ENCODE measurements at regions not wholly inside any gene's neighbourhood (a gene's known extent, or its start where the extent isn't known, plus 50 kb on each side); places are given as distances from the start of the nearest gene placed in this dataset.

DNA sequence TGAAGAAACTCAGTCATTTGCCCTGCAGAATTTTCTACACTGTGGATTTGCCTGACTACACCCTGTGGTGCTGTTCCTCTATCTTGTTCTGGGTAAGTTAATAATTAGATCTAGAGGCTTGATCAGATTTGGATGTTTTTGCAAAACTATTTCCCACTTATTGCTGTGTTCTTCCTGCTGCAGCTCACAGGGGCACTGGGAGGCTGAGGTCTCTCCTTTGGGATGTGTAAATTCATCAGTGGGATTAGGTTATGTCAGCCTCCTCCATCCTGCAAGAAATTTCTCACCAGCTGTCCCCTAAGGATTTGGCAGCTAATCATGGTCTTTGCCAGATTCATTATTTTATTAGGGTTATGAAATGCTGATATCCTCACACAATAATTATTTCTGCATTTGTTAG is 148.1 kb upstream of the ZNF32 start:
- no peak for DNase-seq

DNA sequence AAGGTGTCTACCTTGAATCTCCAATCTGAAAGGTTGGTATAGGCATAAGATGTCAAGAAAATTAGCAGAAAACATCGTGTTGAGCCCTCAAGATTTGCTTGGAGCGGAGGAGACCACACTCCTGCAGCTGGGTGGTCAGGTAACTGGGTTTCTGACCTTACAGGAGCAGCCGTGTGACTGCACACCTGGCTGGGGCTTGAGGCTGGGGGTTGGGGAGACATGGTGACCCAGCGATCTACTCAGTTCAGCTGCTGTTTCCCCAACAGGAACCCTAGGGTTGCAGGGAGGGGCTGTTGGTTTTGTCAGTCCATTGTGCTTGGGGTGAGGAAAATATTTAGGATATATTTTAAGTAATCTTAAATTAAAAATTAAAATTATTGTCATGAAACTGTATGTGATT is 147.0 kb upstream of the ZNF32 start:
- no peak for DNase-seq

DNA sequence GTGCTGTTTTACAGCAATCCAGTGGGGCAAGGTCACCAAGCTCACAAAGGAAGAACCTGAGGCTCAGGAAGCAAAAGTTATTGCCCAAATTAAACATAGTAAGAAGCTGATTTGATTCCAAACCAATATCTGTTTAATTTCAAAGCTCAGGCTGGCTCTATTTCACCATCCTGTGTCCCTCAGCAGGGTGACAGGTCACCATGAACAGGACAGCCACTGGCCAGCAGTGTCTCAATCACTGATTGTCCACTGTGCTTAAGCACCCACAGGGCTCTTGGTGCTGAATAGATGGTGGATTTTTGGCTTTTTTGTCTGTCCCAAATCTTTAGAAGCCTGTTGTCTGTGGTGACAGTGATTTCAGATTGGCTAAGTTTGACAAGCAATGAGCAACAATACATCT is 146.4 kb upstream of the ZNF32 start:
- DNase-seq, result no peak

DNA sequence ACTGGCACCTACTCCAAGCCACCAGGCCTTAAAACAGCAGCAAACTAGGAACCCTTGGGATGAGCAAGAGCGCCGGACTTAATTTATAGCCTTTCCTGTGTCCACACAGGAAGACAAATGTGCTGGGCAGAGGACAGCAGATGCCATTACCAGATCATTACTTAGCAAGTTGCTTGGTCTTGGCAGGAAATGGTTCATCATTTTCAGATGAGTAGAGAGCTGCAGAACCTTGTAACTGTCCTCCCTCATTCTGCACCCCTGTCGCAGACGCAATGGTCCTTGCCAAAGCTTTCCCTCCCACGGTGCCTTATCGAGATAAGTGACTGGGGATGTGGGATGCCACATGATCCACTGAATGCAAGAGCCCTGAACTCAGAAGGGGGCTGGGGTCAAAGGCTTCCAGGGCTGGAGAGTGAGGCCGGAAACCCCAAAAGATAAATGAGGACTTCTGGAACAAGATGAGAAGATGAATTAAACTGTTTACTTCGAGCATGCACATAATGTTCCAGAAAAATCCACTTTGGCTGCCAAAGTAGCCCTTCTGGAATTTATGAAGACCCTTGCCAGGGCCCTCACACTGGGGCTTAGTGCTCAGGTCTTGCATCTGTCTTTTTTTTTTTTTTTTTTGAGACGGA is 145.6 kb upstream of the ZNF32 start:
- no peak for DNase-seq

DNA sequence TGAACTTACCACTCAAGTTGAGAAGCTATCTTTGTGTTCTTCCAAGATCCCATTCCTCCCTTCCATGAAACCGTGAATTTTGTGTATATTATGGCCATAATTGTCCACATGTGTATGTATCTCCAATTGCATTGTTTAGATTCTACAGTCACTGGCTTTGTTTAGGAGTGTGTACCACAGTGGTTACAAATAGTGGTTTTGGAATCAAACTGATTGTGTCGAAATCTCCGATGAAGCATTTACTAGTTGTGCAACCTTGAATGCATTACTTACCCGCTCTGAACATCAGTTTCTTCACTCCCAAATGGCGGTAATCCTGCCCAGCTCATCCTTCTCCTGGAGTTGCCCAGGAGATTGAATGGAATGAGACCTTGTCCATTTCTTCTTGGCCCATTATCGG is 145.0 kb upstream of the ZNF32 start:
- no peak for DNase-seq

DNA sequence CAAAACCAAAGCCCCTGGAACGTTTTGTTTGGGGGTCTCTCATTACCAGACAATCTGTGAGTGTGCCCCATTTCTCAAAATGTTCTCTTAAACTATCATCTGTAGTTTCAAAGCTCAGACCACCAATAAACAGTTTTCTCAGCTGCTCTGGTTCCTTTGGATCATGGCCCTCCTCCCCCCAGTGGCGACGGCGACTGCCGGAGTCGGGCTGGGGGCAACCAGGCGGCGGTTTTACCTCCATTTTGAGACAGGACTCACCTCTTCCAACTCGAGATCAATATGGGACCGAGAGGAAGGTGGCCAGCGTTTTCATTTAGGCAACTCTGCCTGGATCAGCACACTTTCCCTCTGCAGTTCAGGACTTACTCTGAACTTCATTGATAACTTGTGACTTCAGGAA is 141.5 kb upstream of the ZNF32 start:
- no peak for DNase-seq

DNA sequence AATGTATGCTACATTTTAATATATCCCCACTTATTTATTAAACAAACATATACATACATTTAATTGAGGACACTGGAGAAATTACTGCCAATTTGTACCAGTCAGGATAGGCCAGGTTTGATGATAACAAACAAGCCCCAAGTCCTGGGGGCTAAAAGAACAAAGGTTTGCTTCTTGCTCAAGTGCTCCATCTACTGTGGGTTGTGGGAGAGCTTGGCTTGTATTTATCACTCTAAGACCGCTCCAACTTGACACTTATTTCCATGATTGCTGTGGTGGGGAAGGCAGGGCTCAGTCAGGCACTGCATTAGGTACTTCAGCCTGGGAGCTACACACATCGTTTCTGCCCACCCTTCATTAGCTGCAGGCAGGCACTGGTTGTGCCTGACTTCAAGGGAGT is 136.6 kb upstream of the ZNF32 start:
- no peak for DNase-seq

DNA sequence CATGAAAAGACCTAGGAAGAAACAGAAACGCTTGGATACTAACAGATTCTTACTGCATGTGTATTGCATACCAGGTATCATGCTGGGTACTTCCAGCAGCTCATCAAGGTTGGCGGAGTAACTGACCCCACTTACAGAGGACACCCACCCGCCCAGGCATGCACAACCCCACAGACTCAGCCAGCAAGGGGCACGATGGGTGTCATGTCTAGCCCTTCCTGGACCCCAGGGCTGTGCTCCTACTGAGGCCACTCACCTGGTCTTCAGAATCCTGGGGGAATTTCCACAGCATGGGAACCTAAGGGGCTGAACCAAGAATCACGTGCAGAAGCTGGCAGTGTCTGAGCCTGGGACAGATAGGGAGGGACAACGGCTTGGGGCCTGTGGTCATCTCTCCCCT is 134.1 kb upstream of the ZNF32 start:
- DNase-seq, result no peak

DNA sequence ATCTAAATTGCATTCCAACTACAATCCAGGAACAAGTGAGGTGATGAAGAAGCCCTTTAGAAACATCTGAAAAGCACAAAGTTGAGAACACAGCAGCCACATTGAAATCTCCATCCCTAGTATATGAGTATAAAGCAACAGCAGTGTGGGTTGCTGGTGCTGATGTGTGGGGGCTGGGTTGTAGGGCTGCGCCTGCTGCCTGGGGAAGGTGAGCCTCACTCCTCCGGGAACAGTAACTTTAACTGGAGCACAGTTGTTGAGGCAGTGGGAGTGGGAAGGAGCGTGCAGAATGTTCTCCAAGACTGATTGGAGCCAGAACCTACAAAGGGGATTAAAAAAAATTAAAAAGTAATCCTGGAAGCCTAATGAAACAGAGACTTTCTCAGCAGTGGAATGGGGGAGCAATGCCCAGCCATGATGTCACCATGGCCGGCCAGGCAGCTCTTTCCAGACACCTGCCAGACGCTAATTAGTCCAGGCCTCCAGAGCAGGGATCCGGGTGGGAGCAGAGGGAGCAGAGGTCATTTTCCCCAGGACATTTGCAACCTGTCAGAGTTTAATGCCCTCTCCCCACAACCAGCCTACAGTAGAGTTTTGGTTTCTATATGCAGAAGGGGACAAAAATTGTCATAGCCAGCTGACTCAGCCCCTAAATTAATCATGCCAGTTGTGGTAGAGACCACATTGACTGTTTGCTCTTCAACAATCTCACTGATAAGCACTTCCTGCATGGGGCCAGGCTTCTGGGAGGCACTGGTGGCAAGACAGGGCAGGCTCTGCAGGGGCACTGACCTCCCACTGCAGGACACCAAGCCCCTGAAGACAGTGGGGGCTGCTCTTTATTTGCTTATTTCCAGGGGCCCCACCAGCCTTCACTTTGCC is 133.0 kb upstream of the ZNF32 start:
- no peak for DNase-seq

DNA sequence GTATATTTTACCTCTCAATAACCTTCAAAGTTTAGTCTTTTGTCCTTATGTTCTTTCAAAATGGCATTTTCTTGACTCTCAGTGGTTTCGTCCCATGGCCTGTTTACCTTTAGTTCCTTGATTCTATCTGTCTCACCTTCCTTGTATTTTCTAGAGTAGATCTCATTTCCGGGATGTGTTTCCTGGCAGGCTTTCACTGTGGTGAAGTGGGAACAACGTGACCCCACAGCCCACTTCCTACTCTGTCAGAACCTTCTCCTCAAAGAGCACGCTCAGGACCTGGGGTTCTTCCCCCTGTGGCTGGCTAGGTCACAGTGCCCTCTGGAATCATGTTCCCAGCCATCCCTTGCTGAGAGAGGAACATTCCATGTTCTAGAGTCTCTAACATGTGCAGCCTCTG is 129.9 kb upstream of the ZNF32 start:
- no peak for DNase-seq

DNA sequence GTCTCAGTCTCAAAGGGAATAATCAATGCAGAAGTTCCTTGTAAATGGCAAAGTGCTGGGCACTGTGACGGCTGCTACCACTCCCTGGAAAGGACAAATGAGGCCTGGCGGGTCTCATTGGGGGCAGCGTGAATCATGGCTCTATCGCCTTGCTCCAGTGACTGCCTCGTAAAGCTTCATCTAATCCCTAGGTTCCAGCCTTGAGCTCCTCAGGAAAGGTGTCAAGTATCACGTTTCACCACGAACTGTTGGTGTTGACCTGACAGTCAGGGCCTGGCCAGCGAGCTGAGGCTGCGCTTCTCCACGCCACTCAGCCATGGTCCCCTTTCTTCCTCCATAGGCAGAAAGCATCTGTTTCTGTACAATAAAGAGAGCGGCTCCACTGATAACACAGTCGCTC is 126.7 kb upstream of the ZNF32 start:
- DNase-seq, result no peak

DNA sequence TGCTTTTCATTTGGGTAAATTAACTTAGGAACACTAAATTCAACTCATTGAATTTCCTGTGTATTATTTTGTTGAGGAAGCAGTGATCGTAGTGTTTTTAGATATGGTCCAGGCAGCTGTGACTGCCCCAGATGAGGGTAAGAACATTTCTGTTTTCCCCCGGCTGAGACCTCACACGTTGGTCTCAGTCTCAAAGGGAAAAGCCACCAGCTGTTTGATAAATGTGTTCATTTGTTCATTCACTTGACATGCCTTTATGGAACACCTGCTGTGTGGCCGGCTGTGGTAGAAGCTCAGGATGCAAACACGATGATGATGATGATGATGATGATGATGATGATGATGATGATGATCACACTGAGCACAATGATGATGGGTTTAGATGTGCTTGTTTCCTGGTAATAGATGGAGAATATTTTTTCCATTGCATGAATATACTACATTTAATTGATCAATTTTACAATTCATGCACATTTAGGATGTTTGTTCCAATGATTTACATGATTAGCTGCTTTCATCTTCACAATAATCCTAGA is 125.6 kb upstream of the ZNF32 start:
- no peak for DNase-seq

DNA sequence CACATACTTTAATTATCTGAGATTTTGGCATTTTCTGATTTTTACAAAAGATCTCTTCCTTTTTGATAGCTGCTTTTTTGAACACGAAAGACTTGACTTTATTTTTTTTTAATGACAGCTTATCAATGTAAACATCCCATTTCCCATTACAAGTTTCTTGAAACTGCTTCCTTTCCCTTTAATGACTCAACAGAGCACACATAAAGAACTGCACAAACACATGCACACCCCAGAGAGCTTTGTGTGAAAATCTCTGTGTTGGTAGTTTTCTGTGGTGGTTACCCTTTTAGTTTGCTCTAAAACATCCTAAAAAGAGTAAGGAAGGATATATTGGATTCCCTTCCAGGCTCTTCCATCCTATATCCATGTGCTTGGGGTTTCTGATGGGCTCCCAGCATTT is 125.1 kb upstream of the ZNF32 start:
- no peak for DNase-seq

DNA sequence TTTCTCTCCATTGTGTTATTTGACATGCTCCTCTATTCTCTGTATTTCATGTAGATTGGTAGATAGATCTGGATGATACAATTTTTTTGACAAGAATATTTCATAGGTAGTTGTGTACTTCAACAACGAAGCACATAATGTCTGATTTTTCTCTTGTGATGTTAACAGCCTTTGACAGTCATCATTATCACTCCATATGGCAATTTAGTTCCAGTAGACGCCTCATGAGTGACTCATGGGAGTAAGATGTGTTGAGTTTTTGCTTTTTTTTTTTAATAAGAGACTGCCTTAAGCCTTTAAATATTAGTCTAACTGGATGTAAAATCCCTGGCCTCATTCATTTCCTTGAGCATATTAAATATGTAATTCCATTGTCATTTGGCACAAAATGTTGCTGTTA is 123.5 kb upstream of the ZNF32 start:
- no peak for DNase-seq

DNA sequence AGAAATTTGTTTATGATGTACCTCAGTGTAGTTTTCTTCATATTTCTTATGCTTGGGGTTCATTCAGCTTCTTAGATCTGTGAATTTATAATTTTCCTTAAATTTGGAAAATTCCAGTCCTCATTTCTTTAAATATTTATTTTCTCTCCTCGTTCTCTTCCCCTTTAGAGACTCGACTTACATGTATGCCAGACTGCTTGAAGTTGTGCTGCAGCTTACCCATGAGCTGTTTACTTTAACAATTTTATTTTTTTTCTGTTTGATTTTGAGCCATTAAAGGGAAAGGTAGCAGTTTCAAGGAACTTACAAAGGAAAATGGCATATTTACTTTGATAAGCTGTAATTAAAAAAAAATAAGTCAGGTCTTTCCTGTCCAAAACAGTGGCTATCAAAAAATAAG is 123.0 kb upstream of the ZNF32 start:
- DNase-seq, result no peak

DNA sequence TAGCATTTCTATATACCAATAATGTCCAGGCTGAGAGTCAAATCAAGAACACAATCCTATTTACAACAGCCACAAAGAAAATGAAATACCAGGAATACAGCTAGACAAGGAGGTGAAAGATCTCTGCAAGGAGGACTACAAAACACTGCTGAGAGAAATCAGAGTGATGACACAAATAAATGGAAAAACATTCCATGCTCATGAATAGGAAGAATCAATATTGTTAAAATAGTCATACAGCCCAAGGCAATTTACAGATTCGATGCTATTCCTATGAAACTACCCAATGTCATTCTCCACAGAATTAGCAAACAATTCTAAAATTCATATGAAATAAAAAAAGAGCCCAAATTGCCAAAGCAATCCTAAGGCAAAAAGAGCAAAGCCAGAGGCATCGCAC is 116.8 kb upstream of the ZNF32 start:
- no peak for DNase-seq

DNA sequence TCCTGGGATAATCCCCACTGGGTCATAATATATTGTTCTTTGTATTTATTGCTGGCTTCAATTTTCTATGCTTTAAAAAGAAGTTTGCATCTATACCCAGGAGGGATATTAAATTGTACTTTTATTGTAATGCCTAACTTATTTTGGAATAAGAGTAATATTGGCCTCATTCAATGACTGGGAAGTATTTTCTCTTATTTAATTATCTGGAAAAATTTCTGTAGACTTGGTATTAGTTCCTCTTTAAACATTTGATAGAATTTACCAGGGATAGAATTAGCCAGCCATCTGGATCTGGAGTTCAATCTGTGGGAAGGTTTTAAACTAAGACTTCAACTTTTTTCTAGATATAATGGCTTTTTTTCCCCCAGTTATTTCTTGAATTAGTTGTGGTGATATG is 115.2 kb upstream of the ZNF32 start:
- no peak for DNase-seq

DNA sequence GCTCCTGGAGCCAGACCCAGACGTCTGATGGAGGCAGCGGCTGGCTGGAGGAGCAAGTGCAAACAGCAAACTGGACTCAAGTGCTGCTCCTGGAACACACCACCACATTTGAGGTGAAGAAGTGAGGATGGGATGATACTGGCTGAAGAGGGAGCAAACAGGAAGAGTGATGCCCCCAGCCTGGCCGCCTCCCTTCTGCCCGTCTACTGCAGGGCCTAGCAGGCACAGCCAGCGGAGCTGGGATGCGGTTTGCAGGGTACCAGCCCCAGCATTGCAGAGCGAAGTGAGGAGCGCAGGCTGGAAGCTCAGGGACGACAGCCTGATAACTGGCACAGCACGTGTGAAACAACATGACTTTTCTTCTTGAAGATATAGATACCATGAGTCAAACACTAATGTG is 111.8 kb upstream of the ZNF32 start:
- DNase-seq, result no peak

DNA sequence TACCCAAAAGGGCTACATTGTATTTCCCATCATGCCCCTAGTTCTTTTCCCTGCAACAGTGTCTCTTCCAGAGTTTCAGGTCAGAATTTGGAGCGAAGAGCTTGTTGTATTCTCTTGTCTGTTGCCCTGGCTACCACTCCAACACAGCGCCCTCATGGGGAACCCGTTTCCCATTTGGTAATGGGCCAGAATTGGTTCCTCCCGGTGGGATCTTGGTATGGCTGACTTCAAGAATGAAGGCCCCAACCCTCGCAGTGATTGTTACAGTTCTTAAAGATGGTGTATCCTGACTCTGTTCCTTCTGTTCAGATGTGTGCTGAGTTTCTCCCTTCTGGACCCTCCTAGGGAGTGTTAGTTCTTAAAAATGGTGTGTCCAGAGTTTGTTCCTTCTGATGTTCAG is 110.5 kb upstream of the ZNF32 start:
- DNase-seq, result no peak

DNA sequence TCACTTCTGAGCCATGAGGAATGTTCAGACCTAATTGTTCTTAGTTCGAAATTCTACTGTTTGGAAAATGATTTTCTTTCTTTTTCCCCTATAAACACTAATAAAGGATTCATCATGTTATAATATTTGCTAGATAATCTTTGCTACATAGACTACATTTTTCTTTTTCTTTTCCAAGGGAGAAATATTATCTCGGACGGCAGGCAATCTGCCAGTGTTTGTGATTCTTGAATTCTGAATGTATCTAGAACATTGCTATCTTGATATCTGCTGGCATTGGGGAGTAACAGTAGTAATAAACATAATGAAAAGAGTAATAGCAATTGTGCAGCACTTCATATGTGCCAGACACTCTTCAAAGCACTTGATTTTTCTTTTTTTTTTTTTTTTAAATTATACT is 107.7 kb upstream of the ZNF32 start:
- no peak for DNase-seq

DNA sequence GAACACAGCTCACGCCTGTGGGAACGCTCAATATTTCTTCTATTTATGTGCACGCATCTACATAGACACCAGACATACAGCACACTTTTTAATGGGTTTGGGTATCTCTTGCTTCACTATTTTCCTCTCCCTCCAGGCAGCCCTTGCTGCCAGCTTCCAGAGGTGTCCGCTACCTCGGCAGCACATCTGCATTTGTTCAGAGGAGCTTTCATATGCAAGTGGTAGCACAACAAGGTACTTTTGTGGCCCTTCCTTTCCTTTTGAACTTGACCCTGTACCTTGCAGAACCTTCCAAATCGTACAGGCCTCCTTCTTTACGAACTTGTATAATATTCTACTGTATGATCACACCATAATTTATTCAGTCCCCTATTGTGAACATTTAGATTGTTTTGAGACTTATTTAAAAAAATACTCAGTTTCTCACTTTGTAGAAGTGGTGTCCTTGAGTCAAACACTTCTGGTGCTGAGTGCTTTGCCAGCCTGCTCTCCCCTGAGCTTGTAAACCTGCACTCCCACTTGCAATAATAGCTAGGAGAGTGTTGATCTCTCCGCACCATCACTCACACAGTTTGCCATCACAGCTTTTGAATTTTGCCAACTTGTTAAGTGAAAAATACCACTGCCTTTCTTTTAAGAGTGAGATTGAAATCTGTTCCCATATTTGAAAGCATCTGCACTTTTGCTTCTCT is 106.0 kb upstream of the ZNF32 start:
- DNase-seq, result no peak

DNA sequence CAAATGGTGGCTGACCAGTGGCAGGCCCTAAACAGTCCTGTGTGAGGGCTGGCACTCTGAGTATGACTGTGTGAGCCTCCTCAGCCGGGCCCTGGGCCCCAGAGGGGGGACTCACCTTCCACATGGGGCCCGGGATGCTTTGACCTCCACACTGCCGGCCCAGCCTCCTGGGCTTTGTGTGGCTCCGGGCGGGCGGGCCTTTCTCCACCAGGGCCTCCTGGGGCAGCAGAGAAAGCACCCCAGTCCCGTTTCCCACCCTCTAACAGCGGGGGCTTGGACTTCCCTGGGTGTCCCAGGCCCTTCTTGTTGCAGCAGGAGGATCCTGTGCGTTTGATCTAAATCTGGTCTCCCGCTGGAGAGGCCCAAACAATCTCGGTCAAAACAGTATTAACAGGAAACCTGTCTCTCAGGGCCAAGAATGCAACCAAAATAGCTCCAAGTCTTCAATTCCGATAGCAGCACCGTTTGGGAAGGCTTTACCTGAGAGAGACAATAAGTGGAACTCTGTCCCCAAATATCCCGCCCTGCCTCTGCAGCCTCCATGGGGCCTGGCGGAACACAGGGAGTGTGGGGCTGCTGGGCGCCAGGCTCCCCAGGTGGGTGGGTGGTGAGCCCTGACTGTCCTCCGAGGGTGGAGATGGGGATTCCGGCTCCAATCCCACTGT is 104.8 kb upstream of the ZNF32 start:
- no peak for DNase-seq

DNA sequence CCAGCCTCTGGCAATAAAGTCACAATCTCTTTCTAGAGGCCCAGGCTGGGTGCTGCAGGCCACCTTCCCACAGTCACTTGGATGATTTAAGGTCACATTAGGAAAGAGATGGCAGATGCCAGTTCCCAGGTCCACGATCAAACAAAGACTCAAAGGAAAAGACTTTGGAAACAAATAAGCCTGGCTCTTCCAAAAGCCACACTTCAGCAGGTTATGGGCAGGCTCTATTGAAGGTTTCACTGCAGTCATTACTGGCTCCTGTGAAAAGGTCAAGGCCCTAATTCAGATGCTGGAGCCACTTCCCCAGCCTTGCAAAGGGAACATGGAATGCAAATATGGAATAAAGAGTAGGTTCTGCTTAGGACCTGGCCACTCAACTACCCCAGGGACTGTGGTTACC is 104.0 kb upstream of the ZNF32 start:
- no peak for DNase-seq
